ENCODE measurements at regions not wholly inside any gene's neighbourhood (a gene's known extent, or its start where the extent isn't known, plus 50 kb on each side); places are given as distances from the start of the nearest gene placed in this dataset.

DNA sequence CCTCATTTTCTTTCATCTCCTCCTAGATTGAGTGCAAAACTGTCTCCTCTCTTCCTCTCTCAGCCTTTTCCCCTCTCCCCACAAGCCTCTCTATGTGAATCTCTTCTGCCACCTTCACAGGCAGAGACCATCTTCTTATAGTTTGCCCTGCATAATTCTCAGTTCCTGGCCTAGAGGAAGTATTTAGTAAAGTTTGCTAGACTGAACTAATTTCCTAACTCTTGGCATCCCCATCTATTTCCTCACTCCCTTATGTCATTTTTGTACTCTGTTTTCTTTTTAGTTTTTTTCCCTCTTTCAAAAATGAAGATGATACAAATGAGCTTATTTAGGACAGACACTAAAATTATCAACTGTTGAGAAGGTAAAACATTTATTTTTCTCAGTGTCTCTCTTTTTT lies 66.0 kb downstream of the XCL2 start:
- TF ChIP-seq, protein P1, sequence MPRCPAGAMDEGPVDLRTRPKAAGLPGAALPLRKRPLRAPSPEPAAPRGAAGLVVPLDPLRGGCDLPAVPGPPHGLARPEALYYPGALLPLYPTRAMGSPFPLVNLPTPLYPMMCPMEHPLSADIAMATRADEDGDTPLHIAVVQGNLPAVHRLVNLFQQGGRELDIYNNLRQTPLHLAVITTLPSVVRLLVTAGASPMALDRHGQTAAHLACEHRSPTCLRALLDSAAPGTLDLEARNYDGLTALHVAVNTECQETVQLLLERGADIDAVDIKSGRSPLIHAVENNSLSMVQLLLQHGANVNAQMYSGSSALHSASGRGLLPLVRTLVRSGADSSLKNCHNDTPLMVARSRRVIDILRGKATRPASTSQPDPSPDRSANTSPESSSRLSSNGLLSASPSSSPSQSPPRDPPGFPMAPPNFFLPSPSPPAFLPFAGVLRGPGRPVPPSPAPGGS (IDR thresholded peaks at IDR 0.05): no peak
- TF ChIP-seq NPAS2 (CRISPR knock-in tag; IDR thresholded peaks at IDR 0.05; ENCODE audit: borderline replicate concordance): no peak
- TF ChIP-seq HDAC2 (IDR thresholded peaks at IDR 0.05): no peak
- no peak for TF ChIP-seq MAFK (IDR thresholded peaks at IDR 0.05; ENCODE audit: partially characterized antibody)
- TF ChIP-seq, protein P2, sequence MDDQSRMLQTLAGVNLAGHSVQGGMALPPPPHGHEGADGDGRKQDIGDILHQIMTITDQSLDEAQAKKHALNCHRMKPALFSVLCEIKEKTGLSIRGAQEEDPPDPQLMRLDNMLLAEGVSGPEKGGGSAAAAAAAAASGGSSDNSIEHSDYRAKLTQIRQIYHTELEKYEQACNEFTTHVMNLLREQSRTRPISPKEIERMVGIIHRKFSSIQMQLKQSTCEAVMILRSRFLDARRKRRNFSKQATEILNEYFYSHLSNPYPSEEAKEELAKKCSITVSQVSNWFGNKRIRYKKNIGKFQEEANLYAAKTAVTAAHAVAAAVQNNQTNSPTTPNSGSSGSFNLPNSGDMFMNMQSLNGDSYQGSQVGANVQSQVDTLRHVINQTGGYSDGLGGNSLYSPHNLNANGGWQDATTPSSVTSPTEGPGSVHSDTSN (IDR thresholded peaks at IDR 0.05): no peak
- TF ChIP-seq ESRRA (IDR thresholded peaks at IDR 0.05; ENCODE audit: borderline replicate concordance, low read length): no peak
- no peak for TF ChIP-seq JUNB (IDR thresholded peaks at IDR 0.05)
- no peak for TF ChIP-seq FOSL2 (IDR thresholded peaks at IDR 0.05)
- no peak for TF ChIP-seq FOSL2 (CRISPR knock-in tag; IDR thresholded peaks at IDR 0.05)
- ChIA-PET CTCF (interaction anchor here (0.8 to 2.9 kb wide), 3 partner anchors 9 to 91 kb away, joined by 3 to 9 read pairs (median 3); no protein-coding TSS in a partner anchor), POLR2A (no interaction called here)
- Histone ChIP-seq H3K4me2 (no peak overlapping the region), H3K27ac (no peak overlapping the region), H3K9me3 (no peaks in the 10 kb centered on the region; the same call in 2 of the 3 replicates), H3K4me1 (no peaks in the 10 kb centered on the region), H3K4me3 (no peak overlapping the region)
- FAIRE-seq (no peak), ATAC-seq (no peak), DNase-seq (ENCODE audit: low read depth in 1 of 2, low spot score in 1 of 2) (no peak)

DNA sequence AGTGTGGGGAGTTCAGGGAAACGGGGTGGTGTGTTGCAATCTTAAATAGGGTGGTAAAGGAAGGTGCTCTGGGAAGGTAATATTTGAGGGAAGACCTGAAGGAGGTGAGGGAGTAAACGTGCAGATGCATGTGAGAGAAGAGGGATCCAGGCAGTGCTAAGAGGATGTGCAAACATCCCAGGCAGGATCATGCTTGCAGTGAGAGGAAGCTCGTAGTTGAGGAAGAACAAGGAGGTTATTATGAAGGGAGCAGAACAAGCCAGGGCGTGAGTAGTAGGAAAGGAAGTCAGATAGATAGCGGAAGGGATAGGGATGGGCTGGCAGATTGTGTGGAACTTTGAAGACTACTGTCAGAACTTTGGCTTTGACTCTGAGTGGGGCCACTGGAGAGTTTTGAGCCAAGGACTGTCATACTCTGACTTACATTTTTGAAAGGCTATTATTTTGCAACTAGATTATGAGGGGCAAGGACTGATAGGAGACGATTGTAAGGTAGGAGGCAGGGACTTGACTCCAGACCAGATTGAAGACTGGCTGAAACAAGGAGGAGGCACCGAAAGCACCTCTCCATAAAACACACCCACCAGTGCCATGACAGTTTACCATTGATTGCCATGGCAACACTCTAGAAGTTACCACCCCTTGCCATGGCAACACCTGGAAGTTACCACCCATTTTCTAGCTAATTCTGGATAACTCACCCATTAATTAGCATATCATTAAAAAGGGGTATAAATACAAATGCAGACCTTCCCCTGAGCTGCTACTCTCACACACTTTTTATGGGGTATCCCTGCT lies 67.0 kb downstream of the XCL2 start:
- no peak overlapping the region for H3K4me2 ChIP-seq
- DNase-seq (ENCODE audit: low read depth in 1 of 2, low spot score in 1 of 2): no peak
- no peak for ATAC-seq
- H3K9me3 ChIP-seq: no peaks in the 10 kb centered on the region; the same call in 2 of the 3 replicates
- WGBS (ENCODE audit: missing lambda C conversion rate): 51% methylated on average over 7 of the region's 7 CpGs
- CTCF ChIA-PET: interaction anchor here (0.6 to 2.9 kb wide), 4 partner anchors 8 to 76 kb away, joined by 3 to 9 read pairs (median 3); no protein-coding TSS in a partner anchor
- TF ChIP-seq HDAC2 (IDR thresholded peaks at IDR 0.05) (no peak), CBX8 (IDR thresholded peaks at IDR 0.05) (no peak), SMC3 (IDR thresholded peaks at IDR 0.05) (no peak), HOXB5 (CRISPR knock-in tag; IDR thresholded peaks at IDR 0.05) (no peak), ZSCAN20 (CRISPR knock-in tag; IDR thresholded peaks at IDR 0.05) (no peak)
- TF ChIP-seq, protein P3, sequence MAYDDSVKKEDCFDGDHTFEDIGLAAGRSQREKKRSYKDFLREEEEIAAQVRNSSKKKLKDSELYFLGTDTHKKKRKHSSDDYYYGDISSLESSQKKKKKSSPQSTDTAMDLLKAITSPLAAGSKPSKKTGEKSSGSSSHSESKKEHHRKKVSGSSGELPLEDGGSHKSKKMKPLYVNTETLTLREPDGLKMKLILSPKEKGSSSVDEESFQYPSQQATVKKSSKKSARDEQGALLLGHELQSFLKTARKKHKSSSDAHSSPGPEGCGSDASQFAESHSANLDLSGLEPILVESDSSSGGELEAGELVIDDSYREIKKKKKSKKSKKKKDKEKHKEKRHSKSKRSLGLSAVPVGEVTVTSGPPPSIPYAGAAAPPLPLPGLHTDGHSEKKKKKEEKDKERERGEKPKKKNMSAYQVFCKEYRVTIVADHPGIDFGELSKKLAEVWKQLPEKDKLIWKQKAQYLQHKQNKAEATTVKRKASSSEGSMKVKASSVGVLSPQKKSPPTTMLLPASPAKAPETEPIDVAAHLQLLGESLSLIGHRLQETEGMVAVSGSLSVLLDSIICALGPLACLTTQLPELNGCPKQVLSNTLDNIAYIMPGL (CRISPR knock-in tag; IDR thresholded peaks at IDR 0.05; ENCODE audit: borderline replicate concordance): no peak
- no peak overlapping the region for H3K27ac ChIP-seq
- no peaks in the 10 kb centered on the region for H3K4me1 ChIP-seq
- no peak for FAIRE-seq
- POLR2A ChIA-PET: no interaction called here
- no peak overlapping the region for H3K4me3 ChIP-seq

DNA sequence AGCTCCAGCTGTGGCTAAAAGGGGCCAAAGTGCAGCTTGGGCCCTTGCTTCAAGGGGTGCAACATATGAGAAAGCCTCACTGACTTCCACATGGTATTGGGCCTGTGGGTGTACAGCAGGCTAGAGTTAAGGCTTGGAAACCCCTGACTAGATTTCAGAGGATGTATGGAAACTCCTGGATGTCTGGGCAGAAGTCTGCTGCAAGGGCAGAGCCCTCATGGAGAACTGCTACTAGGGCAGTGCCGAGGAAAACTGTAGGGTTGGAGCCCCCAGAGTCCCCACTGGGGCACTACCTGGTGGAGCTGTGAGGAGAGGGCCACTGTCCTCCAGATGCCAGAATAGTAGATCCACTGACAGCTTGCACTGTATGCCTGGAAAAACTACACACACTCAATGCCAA lies 69.5 kb downstream of the XCL2 start:
- FAIRE-seq: no peak
- CTCF ChIA-PET: no interaction called here
- POLR2A ChIA-PET: no interaction called here
- peaks cover 21% of the 10 kb centered on the region for H3K4me1 ChIP-seq
- H3K9me3 ChIP-seq: no peaks in the 10 kb centered on the region; the same call in 2 of the 3 replicates
- DNase-seq (ENCODE audit: low read depth in 1 of 2, low spot score in 1 of 2): no peak
- no peak overlapping the region for H3K4me3 ChIP-seq
- no peak overlapping the region for H3K27ac ChIP-seq
- no peak for TF ChIP-seq SMC3 (IDR thresholded peaks at IDR 0.05)
- no peak for TF ChIP-seq FOSB (CRISPR knock-in tag; IDR thresholded peaks at IDR 0.05)
- no peak for TF ChIP-seq MAZ (IDR thresholded peaks at IDR 0.05; ENCODE audit: borderline replicate concordance, low read depth, low read length)
- TF ChIP-seq FOSL2 (IDR thresholded peaks at IDR 0.05): no peak
- TF ChIP-seq FOSL2 (CRISPR knock-in tag; IDR thresholded peaks at IDR 0.05): no peak
- TF ChIP-seq HDAC2 (IDR thresholded peaks at IDR 0.05): no peak
- WGBS (ENCODE audit: missing lambda C conversion rate): 38% methylated on average over 1 of the region's 1 CpG
- no peak for ATAC-seq
- no peak overlapping the region for H3K4me2 ChIP-seq

DNA sequence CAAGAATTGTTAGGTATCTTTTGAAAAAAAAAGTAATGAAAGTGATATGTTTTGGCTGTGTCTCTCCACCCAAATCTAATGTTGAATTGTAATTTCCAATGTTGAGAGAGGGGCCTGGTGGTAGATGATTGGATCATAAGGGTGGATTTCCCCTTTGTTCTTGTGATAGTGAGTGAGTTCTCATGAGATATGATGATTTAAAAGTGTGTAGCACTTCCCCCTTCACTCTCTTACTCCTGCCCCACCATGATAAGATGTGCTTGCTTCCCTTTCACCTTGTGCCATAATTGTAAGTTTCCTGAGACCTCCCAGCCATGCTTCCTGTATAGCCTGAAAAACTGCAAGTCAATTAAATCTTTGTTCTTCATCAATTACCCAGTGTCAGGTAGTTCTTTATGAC lies 70.7 kb downstream of the XCL2 start:
- POLR2A ChIA-PET: no interaction called here
- CTCF ChIA-PET: no interaction called here
- no peak for TF ChIP-seq EHMT2 (IDR thresholded peaks at IDR 0.05; ENCODE audit: low read depth)
- FAIRE-seq: no peak
- H3K27ac ChIP-seq: no peak overlapping the region
- DNase-seq (ENCODE audit: low read depth in 1 of 2, low spot score in 1 of 2): no peak
- no peak for ATAC-seq
- H3K4me3 ChIP-seq: no peak overlapping the region
- H3K4me1 ChIP-seq: peaks cover 26% of the 10 kb centered on the region
- H3K9me3 ChIP-seq: no peaks in the 10 kb centered on the region; the same call in 2 of the 3 replicates
- no peak overlapping the region for H3K4me2 ChIP-seq
